IMR-90 (cell line): ENCODE measurements at regions not wholly inside any gene's neighbourhood (a gene's known extent, or its start where the extent isn't known, plus 50 kb on each side); places are given as distances from the start of the nearest gene placed in this dataset.

ENCODE experiments used
- ATAC-seq: fragments of 200-7000 bp; cut with Tn5 transposase; 2 replicates; pipeline ENCODE4 v1.9.1; 2020; ENCODE audit warnings: low read depth, mild to moderate bottlenecking, moderate library complexity
- BruUV-seq: library from RNA; stranded (reverse); fragments of 400-500 nt; replicated peaks from 2 replicates; lab custom pipeline; 2021; lab: Mats Ljungman, UMichigan
- CTCF ChIA-PET: fragments of 300-600 bp; formaldehyde crosslinking; extraction: SDS; loops from one replicate; lab custom pipeline; 2021; ENCODE audit warnings: antibody characterized with exemption; lab: Yijun Ruan, JAX
- POLR2A ChIA-PET: fragments of 300-600 bp; sonication (Branson Sonifier 250); formaldehyde crosslinking; loops from one replicate; lab custom pipeline; 2022; ENCODE audit warnings: antibody characterized with exemption; ENCODE audit not compliant: unreplicated experiment; lab: Charles Lee
- DNase-seq: peaks from one replicate; pipeline ENCODE4 v3.0.0; 2013
- H2AFZ ChIP-seq: replicated peaks from 2 replicates; pipeline ENCODE3; 2013; ENCODE audit warnings: low read length, mild to moderate bottlenecking; ENCODE audit not compliant: poor library complexity
- H2AK5ac ChIP-seq: 2 replicates; pipeline ENCODE4 v1.6.1; 2013; ENCODE audit warnings: low read depth, low read length, inconsistent platforms
- H2AK9ac ChIP-seq: replicated peaks from 2 replicates; pipeline ENCODE3; 2013; ENCODE audit warnings: mild to moderate bottlenecking, low read depth, low read length, moderate library complexity; ENCODE audit not compliant: poor library complexity
- H2BK120ac ChIP-seq: 2 replicates; pipeline ENCODE4 v1.6.1; 2013; ENCODE audit warnings: low read depth, low read length, inconsistent platforms
- H2BK15ac ChIP-seq: 3 replicates; pipeline ENCODE4 v1.6.1; 2013; ENCODE audit warnings: low read depth, low read length, inconsistent platforms
- H2BK20ac ChIP-seq: 2 replicates; pipeline ENCODE4 v1.6.1; 2013; ENCODE audit warnings: low read depth, mild to moderate bottlenecking, inconsistent platforms, low read length, moderate library complexity
- H2BK5ac ChIP-seq: 2 replicates; pipeline ENCODE4 v1.6.1; 2013; ENCODE audit warnings: mild to moderate bottlenecking, low read depth, low read length, inconsistent platforms; ENCODE audit not compliant: poor library complexity, severe bottlenecking
- H3K14ac ChIP-seq: replicated peaks from 2 replicates; pipeline ENCODE4 v1.6.1; 2013; ENCODE audit warnings: low read depth, low read length, inconsistent platforms
- H3K18ac ChIP-seq: 2 replicates; pipeline ENCODE4 v1.6.1; 2013; ENCODE audit warnings: low read depth, low read length, control low read depth
- H3K23ac ChIP-seq: 2 replicates; pipeline ENCODE4 v1.6.1; 2013; ENCODE audit warnings: low read depth, low read length, inconsistent platforms
- H3K27ac ChIP-seq: 2 replicates; pipeline ENCODE4 v1.5.1; 2013; ENCODE audit warnings: mild to moderate bottlenecking, control low read depth, low read length; ENCODE audit not compliant: insufficient read depth
- H3K27me3 ChIP-seq: 2 replicates; pipeline ENCODE4 v1.6.1; 2013; ENCODE audit warnings: low read length; ENCODE audit not compliant: control insufficient read depth, insufficient read depth
- H3K36me3 ChIP-seq: 2 replicates; pipeline ENCODE4 v1.6.1; 2013; ENCODE audit warnings: low read length, mixed read lengths; ENCODE audit not compliant: control insufficient read depth, insufficient read depth
- H3K4ac ChIP-seq: 2 replicates; pipeline ENCODE4 v1.6.1; 2013; ENCODE audit warnings: low read depth, low read length, inconsistent platforms
- H3K4me1 ChIP-seq: 2 replicates; pipeline ENCODE4 v1.6.1; 2013; ENCODE audit warnings: low read length, mixed read lengths; ENCODE audit not compliant: control insufficient read depth, insufficient read depth
- H3K4me2 ChIP-seq: 2 replicates; pipeline ENCODE4 v1.6.1; 2013; ENCODE audit warnings: low read depth, mild to moderate bottlenecking, control low read depth, low read length, moderate library complexity
- H3K4me3 ChIP-seq: 2 replicates; pipeline ENCODE4 v1.5.1; 2013; ENCODE audit warnings: low read depth, mild to moderate bottlenecking, control low read depth, low read length, moderate library complexity; ENCODE audit not compliant: insufficient read depth
- H3K56ac ChIP-seq: 2 replicates; pipeline ENCODE4 v1.6.1; 2013; ENCODE audit warnings: low read length, inconsistent platforms; ENCODE audit not compliant: insufficient read depth; ENCODE audit errors: extremely low read depth
- H3K79me1 ChIP-seq, 2 experiments: 2 replicates each; pipeline ENCODE4 v1.6.1; 2013; ENCODE audit warnings: low read length in 2 of 2, inconsistent platforms in 1 of 2, low read depth in 1 of 2
- H3K9ac ChIP-seq: 2 replicates; pipeline ENCODE4 v1.6.1; 2013; ENCODE audit warnings: low read depth, low read length, control low read depth
- H3K9me1 ChIP-seq: 2 replicates; pipeline ENCODE4 v1.6.1; 2013; ENCODE audit warnings: low read length, inconsistent platforms; ENCODE audit not compliant: insufficient read depth
- H3K9me3 ChIP-seq: 2 replicates; pipeline ENCODE4 v1.6.1; 2013; ENCODE audit warnings: low read length; ENCODE audit not compliant: control insufficient read depth, insufficient read depth
- H4K20me1 ChIP-seq: 2 replicates; pipeline ENCODE4 v1.6.1; 2013; ENCODE audit warnings: low read length, inconsistent platforms; ENCODE audit not compliant: insufficient read depth
- H4K5ac ChIP-seq: 2 replicates; pipeline ENCODE4 v1.6.1; 2013; ENCODE audit warnings: mild to moderate bottlenecking, low read depth, low read length, control low read depth
- H4K8ac ChIP-seq, 2 experiments: 2 replicates each; pipeline ENCODE4 v1.6.1; 2013; ENCODE audit warnings: low read depth in 2 of 2, low read length in 2 of 2, control low read depth in 1 of 2, inconsistent platforms in 1 of 2
- H4K91ac ChIP-seq: 2 replicates; pipeline ENCODE4 v1.6.1; 2013; ENCODE audit warnings: low read depth, low read length, inconsistent platforms; ENCODE audit not compliant: insufficient read depth
- MAFK ChIP-seq: IDR thresholded peaks from 2 replicates; pipeline ENCODE4 v1.6.1; 2012; ENCODE audit warnings: low read depth, low read length, improper control_type of control experiment
- MXI1 ChIP-seq: IDR thresholded peaks from 2 replicates; pipeline ENCODE4 v1.6.1; 2012; ENCODE audit warnings: low read depth, mild to moderate bottlenecking, low read length, moderate library complexity, borderline replicate concordance
- dilution Hi-C: fragments of 300-500 bp; cut with HindIII; formaldehyde crosslinking; loops from one replicate; pipeline ENCODE4 v1.14.3; 2018; ENCODE audit warnings: low sequenced_read_pairs; ENCODE audit not compliant: unreplicated experiment
- in situ Hi-C: fragments of 300-500 bp; cut with MboI; formaldehyde crosslinking; loops from 3 replicates; pipeline ENCODE4 v1.14.3; 2019; ENCODE audit warnings: low sequenced_read_pairs, inconsistent platforms, mixed read lengths
- intact Hi-C: fragments of 100-400 bp; cut with micrococcal nuclease; formaldehyde crosslinking; loops from 2 replicates; pipeline ENCODE4 v1.10.0; 2022

DNA sequence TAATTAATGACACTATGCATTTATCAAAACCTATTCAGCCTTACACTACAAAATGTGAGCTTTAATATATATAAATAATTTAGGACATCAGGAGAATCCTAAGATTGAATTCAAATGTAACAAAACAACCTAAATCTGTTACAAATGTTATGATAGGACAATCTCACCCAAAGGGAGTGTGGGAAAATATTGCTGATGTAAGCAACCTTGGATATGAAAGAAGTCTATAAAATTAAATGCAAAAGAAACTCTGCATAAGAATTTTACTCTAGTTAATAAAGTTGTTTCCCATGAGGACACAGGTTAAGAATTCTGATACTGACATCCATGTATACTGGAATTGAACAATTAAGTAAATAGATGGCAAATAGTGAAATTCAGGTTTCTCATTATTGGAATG is 424.5 kb upstream of the MON1B start:
- Histone ChIP-seq H3K4me2 (no peak overlapping the region), H4K20me1 (no peaks in the 10 kb centered on the region), H2BK20ac (no peak overlapping the region), H3K79me1 (no peaks in the 10 kb centered on the region), H2BK5ac (no peak overlapping the region), H4K91ac (no peak overlapping the region), H3K18ac (no peak overlapping the region), H3K23ac (no peak overlapping the region), H2AFZ (no peak overlapping the region), H3K4ac (no peak overlapping the region), H3K4me1 (no peaks in the 10 kb centered on the region), H3K9ac (no peak overlapping the region), H3K56ac (no peak overlapping the region), H4K5ac (no peak overlapping the region), H2BK120ac (no peak overlapping the region), H3K27ac (no peak overlapping the region), H3K9me1 (no peaks in the 10 kb centered on the region), H3K27me3 (no peaks in the 10 kb centered on the region), H2AK9ac (no peak overlapping the region), H3K9me3 (peaks cover 20% of the 10 kb centered on the region), H3K4me3 (no peak overlapping the region), H3K36me3 (no peaks in the 10 kb centered on the region), H3K14ac (no peak overlapping the region), H4K8ac (no peak overlapping the region), H2AK5ac (no peak overlapping the region), H2BK15ac (no peak overlapping the region)
- TF ChIP-seq MXI1 (no peak), MAFK (peak; percentile 91)
- CTCF ChIA-PET: no interaction called here
- POLR2A ChIA-PET: no interaction called here
- intact Hi-C loops (no loop called here), dilution Hi-C loops (no loop called here), in situ Hi-C loops (no loop called here)
- ATAC-seq: no peak
- no TSS peak for BruUV-seq
- DNase-seq: no peak
